ENCODE measurements at regions not wholly inside any gene's neighbourhood (a gene's known extent, or its start where the extent isn't known, plus 50 kb on each side); places are given as distances from the start of the nearest gene placed in this dataset.

DNA sequence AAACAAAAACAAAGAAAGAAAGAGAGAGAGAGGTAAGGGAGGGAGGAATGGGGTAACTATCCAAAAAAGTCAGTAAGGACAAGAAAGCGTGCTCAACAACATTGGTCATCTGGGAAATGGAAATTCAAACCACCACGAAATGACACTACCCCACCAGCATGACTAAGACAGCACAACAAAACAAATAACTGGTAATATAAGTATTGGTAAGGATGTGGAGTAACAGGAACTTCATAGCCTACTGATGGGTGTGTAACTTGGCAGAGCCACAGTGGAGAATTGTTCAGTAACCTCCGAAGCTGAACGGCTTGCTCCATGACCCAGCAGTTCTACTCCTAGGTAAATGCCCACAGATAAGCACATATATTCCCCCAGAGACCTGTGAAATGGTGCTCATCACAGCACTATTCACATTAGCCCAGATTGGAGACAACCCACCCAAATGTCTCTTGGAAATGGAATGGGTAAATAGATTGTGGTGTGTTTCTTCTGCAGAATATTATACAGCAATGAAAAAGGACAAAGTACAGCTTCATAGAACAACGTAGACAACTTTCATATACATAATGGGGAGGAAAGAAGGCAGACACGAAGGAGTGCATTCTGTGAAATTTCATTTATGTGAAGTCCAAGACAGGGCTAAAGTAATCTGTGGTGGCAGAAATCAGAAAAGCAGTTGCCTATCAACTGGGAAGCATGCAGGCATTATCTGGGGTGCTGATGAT, 95.5 kb upstream of the ATP6AP2 start:
- no peak overlapping the region for H3K27ac ChIP-seq (ENCODE audit: low read length)
- no peak overlapping the region for H3K4me2 ChIP-seq (ENCODE audit: insufficient read depth, low read length)
- H4K20me1 ChIP-seq (ENCODE audit: insufficient read depth, low read length), result no peaks in the 10 kb centered on the region
- H3K9ac ChIP-seq (ENCODE audit: low read depth, low read length), result no peak overlapping the region
- no peak for DNase-seq
- H3K36me3 ChIP-seq (ENCODE audit: insufficient read depth, low read length), result no peaks in the 10 kb centered on the region
- no peaks in the 10 kb centered on the region for H3K79me2 ChIP-seq (ENCODE audit: insufficient read depth, low read length)
- H3K4me3 ChIP-seq (ENCODE audit: low read depth in 1 of 2, low read length in 2 of 2), result no peak overlapping the region
- ATAC-seq (ENCODE audit: insufficient read depth, low read depth), result no peak
- TF ChIP-seq, protein P1, sequence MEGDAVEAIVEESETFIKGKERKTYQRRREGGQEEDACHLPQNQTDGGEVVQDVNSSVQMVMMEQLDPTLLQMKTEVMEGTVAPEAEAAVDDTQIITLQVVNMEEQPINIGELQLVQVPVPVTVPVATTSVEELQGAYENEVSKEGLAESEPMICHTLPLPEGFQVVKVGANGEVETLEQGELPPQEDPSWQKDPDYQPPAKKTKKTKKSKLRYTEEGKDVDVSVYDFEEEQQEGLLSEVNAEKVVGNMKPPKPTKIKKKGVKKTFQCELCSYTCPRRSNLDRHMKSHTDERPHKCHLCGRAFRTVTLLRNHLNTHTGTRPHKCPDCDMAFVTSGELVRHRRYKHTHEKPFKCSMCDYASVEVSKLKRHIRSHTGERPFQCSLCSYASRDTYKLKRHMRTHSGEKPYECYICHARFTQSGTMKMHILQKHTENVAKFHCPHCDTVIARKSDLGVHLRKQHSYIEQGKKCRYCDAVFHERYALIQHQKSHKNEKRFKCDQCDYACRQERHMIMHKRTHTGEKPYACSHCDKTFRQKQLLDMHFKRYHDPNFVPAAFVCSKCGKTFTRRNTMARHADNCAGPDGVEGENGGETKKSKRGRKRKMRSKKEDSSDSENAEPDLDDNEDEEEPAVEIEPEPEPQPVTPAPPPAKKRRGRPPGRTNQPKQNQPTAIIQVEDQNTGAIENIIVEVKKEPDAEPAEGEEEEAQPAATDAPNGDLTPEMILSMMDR (IDR thresholded peaks at IDR 0.05; ENCODE audit: borderline replicate concordance, extremely low read depth, low read length, poor library complexity, severe bottlenecking), result no peak
- TF ChIP-seq EZH2 (IDR thresholded peaks at IDR 0.05; ENCODE audit: borderline replicate concordance, low read depth, low read length, severe bottlenecking), result no peak
- no peaks in the 10 kb centered on the region for H3K27me3 ChIP-seq (ENCODE audit: insufficient read depth, low read length, poor library complexity)
- H3K4me1 ChIP-seq (ENCODE audit: insufficient read depth, low read length), result peaks cover 5% of the 10 kb centered on the region; the same call in 1 of the 2 replicates
- no peaks in the 10 kb centered on the region for H3K9me3 ChIP-seq (ENCODE audit: insufficient read depth, low read length, severe bottlenecking)
- H2AFZ ChIP-seq (ENCODE audit: low read depth, low read length), result no peak overlapping the region

DNA sequence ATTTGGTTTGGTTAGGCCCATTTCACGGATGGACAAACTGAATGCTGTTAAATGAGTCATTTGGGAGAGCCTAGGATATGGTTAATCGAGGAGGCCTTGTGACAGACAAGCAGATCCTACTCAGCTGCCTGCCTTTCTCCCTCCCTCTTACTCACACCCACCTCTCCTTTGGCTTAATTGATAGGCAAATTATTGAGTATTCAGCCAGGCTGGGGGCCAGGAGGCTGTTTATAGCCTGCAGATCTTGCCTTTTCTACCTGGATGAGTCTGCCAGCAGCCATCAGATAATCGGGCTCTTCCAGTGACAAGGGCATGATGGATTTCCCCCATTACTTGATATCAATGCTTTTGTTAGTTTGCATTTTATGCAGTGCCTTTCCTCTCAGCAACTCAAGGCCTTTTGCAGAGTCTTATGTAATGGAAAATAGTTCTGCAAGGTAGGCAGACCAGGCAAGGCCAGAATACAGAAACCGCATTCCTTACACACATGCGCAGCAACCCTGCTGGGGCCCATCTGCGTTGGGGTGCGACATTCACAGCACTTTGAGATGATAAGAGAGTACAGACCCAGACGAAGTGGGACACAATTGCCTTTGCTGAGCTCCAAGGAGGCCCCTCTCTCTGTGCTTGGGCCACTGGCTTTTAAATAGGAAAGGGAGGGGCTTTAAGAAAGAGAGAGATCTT, 96.2 kb upstream of the ATP6AP2 start:
- no peak for DNase-seq
- no peak overlapping the region for H3K4me2 ChIP-seq (ENCODE audit: insufficient read depth, low read length)

DNA sequence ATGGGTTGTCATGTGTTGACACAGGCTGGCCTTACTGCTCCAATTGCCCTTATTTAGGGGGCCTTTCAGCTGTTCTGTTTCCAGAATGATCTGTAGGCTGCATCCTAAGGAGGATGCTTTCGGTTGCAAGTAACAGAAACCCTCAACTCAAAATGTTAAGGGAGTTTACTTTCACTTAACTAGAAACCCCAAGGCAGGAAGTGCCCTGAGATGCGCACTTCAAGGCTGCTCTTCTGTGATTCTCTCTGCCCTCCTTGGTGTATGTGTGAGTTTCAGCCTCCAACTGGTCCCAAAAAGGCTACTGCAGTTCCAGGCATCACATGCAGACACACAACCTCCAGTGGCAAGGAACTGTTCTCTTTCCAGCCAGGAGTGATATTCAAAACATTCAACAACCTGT, 97.3 kb upstream of the ATP6AP2 start:
- Histone ChIP-seq H3K36me3 (ENCODE audit: insufficient read depth, low read length) (no peaks in the 10 kb centered on the region), H3K27me3 (ENCODE audit: insufficient read depth, low read length, poor library complexity) (no peaks in the 10 kb centered on the region), H3K27ac (ENCODE audit: low read length) (no peak overlapping the region), H3K4me2 (ENCODE audit: insufficient read depth, low read length) (no peak overlapping the region), H3K79me2 (ENCODE audit: insufficient read depth, low read length) (no peaks in the 10 kb centered on the region), H3K9ac (ENCODE audit: low read depth, low read length) (no peak overlapping the region), H4K20me1 (ENCODE audit: insufficient read depth, low read length) (no peaks in the 10 kb centered on the region), H3K9me3 (ENCODE audit: insufficient read depth, low read length, severe bottlenecking) (no peaks in the 10 kb centered on the region), H2AFZ (ENCODE audit: low read depth, low read length) (no peak overlapping the region), H3K4me3 (ENCODE audit: low read depth in 1 of 2, low read length in 2 of 2) (no peak overlapping the region), H3K4me1 (ENCODE audit: insufficient read depth, low read length) (peaks cover 5% of the 10 kb centered on the region; the same call in 1 of the 2 replicates)
- ATAC-seq (ENCODE audit: insufficient read depth, low read depth), result peak; percentile 62
- TF ChIP-seq, protein P1 (IDR thresholded peaks at IDR 0.05; ENCODE audit: borderline replicate concordance, extremely low read depth, low read length, poor library complexity, severe bottlenecking), result no peak
- TF ChIP-seq EZH2 (IDR thresholded peaks at IDR 0.05; ENCODE audit: borderline replicate concordance, low read depth, low read length, severe bottlenecking), result no peak
- no peak for DNase-seq

More for the DNA sequence above, 96.2 kb upstream of the ATP6AP2 start:
- no peak for ATAC-seq (ENCODE audit: insufficient read depth, low read depth)
- Histone ChIP-seq H2AFZ (ENCODE audit: low read depth, low read length) (no peak overlapping the region), H3K9ac (ENCODE audit: low read depth, low read length) (no peak overlapping the region), H3K36me3 (ENCODE audit: insufficient read depth, low read length) (no peaks in the 10 kb centered on the region), H3K27ac (ENCODE audit: low read length) (no peak overlapping the region), H3K9me3 (ENCODE audit: insufficient read depth, low read length, severe bottlenecking) (no peaks in the 10 kb centered on the region), H3K27me3 (ENCODE audit: insufficient read depth, low read length, poor library complexity) (no peaks in the 10 kb centered on the region), H4K20me1 (ENCODE audit: insufficient read depth, low read length) (no peaks in the 10 kb centered on the region), H3K4me1 (ENCODE audit: insufficient read depth, low read length) (peaks cover 5% of the 10 kb centered on the region; the same call in 1 of the 2 replicates), H3K79me2 (ENCODE audit: insufficient read depth, low read length) (no peaks in the 10 kb centered on the region), H3K4me3 (ENCODE audit: low read depth in 1 of 2, low read length in 2 of 2) (no peak overlapping the region)
- TF ChIP-seq, protein P1 (IDR thresholded peaks at IDR 0.05; ENCODE audit: borderline replicate concordance, extremely low read depth, low read length, poor library complexity, severe bottlenecking), result no peak
- TF ChIP-seq EZH2 (IDR thresholded peaks at IDR 0.05; ENCODE audit: borderline replicate concordance, low read depth, low read length, severe bottlenecking), result no peak
